HG03575 (cell line): ENCODE measurements at regions not wholly inside any gene's neighbourhood (a gene's known extent, or its start where the extent isn't known, plus 50 kb on each side); places are given as distances from the start of the nearest gene placed in this dataset.

Experiments used
- ATAC-seq: cut with Tn5 transposase; IDR thresholded peaks from one replicate; pipeline ENCODE4 v1.9.1; 2021; ENCODE audit not compliant: unreplicated experiment, insufficient number of reproducible peaks, low FRiP score; ENCODE audit errors: extremely low read depth

GRCh38 chr18:64210401-64210949, 61.6 kb upstream of the LINC00305 start:
- no peak for ATAC-seq

- no peak for ATAC-seq
Observed at GRCh38 chr18:64208516-64208915, 59.6 kb upstream of the LINC00305 start.

GRCh38 chr18:64207820-64208219, 58.9 kb upstream of the LINC00305 start:
- no peak for ATAC-seq

GRCh38 chr18:64203295-64203694, 54.4 kb upstream of the LINC00305 start:
- ATAC-seq, result no peak

GRCh38 chr18:64202863-64203262, 54.0 kb upstream of the LINC00305 start:
- no peak for ATAC-seq

GRCh38 chr18:64202210-64202836, 53.4 kb upstream of the LINC00305 start:
- ATAC-seq, result no peak

GRCh38 chr18:64201781-64202180, 52.9 kb upstream of the LINC00305 start:
- no peak for ATAC-seq

GRCh38 chr18:64199581-64199980, 50.7 kb upstream of the LINC00305 start:
- no peak for ATAC-seq
